ENCODE measurements at regions not wholly inside any gene's neighbourhood (a gene's known extent, or its start where the extent isn't known, plus 50 kb on each side); places are given as distances from the start of the nearest gene placed in this dataset.
A peak's percentile ranks its signal among the peaks of the same experiment; 100 is the strongest.
"Not testable (repeated sequence)": the region's sequence is repeated elsewhere in the genome, so short reads cannot be mapped to it uniquely, and the experiment has no call there.

DNA sequence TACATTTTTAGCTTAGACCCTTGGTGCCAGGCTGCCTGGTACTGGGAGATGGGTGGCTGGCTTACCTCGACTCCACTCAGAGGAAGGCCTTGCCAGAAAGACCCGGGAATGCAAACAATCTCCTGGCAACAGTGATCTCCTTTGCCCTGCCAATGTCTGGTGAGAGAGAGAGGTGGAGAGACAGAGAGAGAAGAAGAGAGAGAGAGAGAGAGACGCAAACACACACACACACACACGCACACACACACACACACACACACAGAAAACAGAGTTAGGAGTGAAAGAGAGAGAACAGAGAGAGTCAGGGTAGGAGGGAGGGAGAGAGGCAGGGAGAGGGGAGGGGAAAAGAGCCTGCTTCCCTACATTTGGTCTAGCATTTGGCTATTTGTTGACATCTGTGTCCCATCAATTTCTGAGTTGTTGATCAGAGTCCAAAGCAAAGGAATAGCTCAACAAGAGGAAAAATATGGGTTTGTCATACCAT lies 181.6 kb upstream of the MAP1B start:
- no peak overlapping the region for H3K4me3 ChIP-seq
- no peaks in the 10 kb centered on the region for H3K27me3 ChIP-seq (ENCODE audit: low read depth)
- H3K36me3 ChIP-seq, result no peaks in the 10 kb centered on the region
- H3K27ac ChIP-seq (replicated peaks), result peak overlapping the region; percentile 56
- intact Hi-C loops (cut with micrococcal nuclease), result no loop called here
- DNase-seq, result peak; percentile 23
- peaks cover 18% of the 10 kb centered on the region for H3K9me3 ChIP-seq (replicated peaks)
- no peak for TF ChIP-seq CTCF (IDR thresholded peaks at IDR 0.05; ENCODE audit: borderline replicate concordance)
- H3K4me1 ChIP-seq, result peaks cover 38% of the 10 kb centered on the region

GRCh38 chr5:71929003-71929402 lies 178.3 kb upstream of the MAP1B start:
- intact Hi-C loops (cut with micrococcal nuclease), result no loop called here
- H3K36me3 ChIP-seq, result no peaks in the 10 kb centered on the region
- peaks cover 12% of the 10 kb centered on the region for H3K9me3 ChIP-seq (replicated peaks)
- TF ChIP-seq CTCF (IDR thresholded peaks at IDR 0.05; ENCODE audit: borderline replicate concordance), result no peak
- H3K4me1 ChIP-seq, result peaks cover 38% of the 10 kb centered on the region
- no peak overlapping the region for H3K27ac ChIP-seq (replicated peaks)
- DNase-seq, result no peak
- no peak overlapping the region for H3K4me3 ChIP-seq
- no peaks in the 10 kb centered on the region for H3K27me3 ChIP-seq (ENCODE audit: low read depth)

DNA sequence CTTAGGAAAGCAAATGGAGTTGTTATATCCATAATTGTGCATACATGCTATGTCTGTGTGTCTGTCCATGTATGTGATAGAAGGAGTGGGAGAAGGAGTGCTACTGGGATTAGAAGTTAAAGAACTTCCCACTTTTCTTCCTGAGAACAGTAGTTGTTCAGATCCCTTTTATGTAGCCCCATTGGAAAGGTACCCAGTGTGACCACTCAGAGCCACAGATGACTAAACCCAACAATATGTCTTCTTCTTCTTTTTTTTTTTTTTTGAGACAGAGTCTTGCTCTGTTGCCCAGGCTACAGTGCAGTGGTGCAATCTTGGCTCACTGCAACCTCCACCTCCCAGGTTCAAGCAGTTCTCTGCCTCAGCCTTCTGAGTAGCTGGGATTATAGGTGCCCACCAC lies 176.7 kb upstream of the MAP1B start:
- intact Hi-C loops (cut with micrococcal nuclease); H3K27ac ChIP-seq (replicated peaks); H3K36me3 ChIP-seq; H3K27me3 ChIP-seq (ENCODE audit: low read depth); DNase-seq; H3K4me3 ChIP-seq: not testable (repeated sequence)
- Histone ChIP-seq H3K4me1 (peaks cover 23% of the 10 kb centered on the region), H3K9me3 (replicated peaks) (peaks cover 22% of the 10 kb centered on the region)

GRCh38 chr5:71932131-71932654 lies 175.1 kb upstream of the MAP1B start:
- intact Hi-C loops (cut with micrococcal nuclease), result no loop called here
- TF ChIP-seq CTCF (IDR thresholded peaks at IDR 0.05; ENCODE audit: borderline replicate concordance), result no peak
- peak overlapping the region; percentile 56 for H3K27ac ChIP-seq (replicated peaks)
- DNase-seq, result no peak
- no peaks in the 10 kb centered on the region for H3K36me3 ChIP-seq
- peaks cover 17% of the 10 kb centered on the region for H3K9me3 ChIP-seq (replicated peaks)
- H3K4me3 ChIP-seq, result no peak overlapping the region
- H3K27me3 ChIP-seq (ENCODE audit: low read depth), result no peaks in the 10 kb centered on the region
- H3K4me1 ChIP-seq, result peaks cover 18% of the 10 kb centered on the region

DNA sequence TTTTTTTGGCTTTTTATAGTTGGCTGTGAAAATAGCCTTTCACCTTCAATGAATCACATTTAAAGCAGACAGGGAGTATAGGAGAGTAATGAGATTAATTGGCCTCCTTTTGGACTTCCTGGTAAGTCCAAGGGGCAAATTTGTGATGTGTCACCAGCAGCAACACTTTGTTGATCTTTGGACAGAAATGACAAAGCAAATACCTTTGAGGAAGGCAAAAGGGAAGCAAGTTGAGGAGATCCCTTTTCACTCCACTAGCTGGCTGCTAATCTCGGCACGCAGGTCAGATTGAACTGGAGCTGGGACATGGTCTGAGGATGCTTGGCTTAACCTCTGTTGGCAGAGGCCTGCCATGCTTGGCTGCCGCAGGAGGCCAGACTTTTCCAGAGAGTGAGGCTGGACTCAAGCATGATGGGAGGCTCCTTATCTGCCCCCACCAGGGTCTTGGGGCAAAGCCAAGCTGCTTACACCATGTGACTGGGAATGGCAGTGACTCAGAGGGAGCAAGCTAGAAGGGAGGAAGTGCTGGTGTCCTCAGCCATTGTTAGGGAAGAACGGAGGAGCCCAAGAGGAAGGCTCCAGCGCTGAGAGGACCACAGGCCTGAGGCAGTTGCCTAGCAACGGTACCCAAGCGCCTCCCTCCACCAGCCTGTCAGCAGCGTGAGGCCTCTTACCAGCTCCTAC lies 174.5 kb upstream of the MAP1B start:
- intact Hi-C loops (cut with micrococcal nuclease), result no loop called here
- Histone ChIP-seq H3K4me3 (no peak overlapping the region), H3K27me3 (ENCODE audit: low read depth) (no peaks in the 10 kb centered on the region), H3K4me1 (peaks cover 18% of the 10 kb centered on the region), H3K27ac (replicated peaks) (peak overlapping the region; percentile 56), H3K36me3 (no peaks in the 10 kb centered on the region), H3K9me3 (replicated peaks) (peaks cover 11% of the 10 kb centered on the region)
- peak; percentile 29 for DNase-seq
- TF ChIP-seq CTCF (IDR thresholded peaks at IDR 0.05; ENCODE audit: borderline replicate concordance), result no peak

DNA sequence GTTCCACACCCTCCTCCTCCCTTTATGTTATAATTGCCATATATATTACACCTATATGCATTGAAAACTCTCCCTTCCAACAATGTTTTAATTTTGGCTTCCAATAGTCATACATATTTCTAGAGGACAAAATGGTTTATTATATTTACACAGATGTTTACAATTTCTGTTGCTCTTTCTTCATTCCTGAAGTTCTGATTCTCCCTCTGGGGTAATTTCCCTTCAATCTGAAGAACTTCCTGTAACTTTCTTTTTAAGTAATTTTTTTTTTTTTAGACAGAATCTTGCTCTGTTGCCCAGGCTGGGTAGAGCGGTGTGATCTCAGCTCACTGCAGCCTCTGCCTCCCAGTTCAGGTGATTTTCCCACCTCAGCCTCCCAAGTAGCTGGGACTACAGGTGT lies 173.0 kb upstream of the MAP1B start:
- intact Hi-C loops (cut with micrococcal nuclease), result no loop called here
- DNase-seq, result no peak
- TF ChIP-seq CTCF (IDR thresholded peaks at IDR 0.05; ENCODE audit: borderline replicate concordance), result no peak
- Histone ChIP-seq H3K4me1 (peaks cover 18% of the 10 kb centered on the region), H3K27me3 (ENCODE audit: low read depth) (no peaks in the 10 kb centered on the region), H3K27ac (replicated peaks) (no peak overlapping the region), H3K4me3 (no peak overlapping the region), H3K36me3 (no peaks in the 10 kb centered on the region), H3K9me3 (replicated peaks) (peaks cover 9% of the 10 kb centered on the region)

Data from left ventricle myocardium inferior (tissue), 1 donor.